Omental fat pad (tissue), 1 donor: ENCODE measurements at regions not wholly inside any gene's neighbourhood (a gene's known extent, or its start where the extent isn't known, plus 50 kb on each side); places are given as distances from the start of the nearest gene placed in this dataset.
A peak's percentile ranks its signal among the peaks of the same experiment; 100 is the strongest.
"Not testable (repeated sequence)": the region's sequence is repeated elsewhere in the genome, so short reads cannot be mapped to it uniquely, and the experiment has no call there.

Source experiments
- ATAC-seq: fragments of 150-250 bp; one replicate; pipeline ENCODE4 v1.9.1; 2016; ENCODE audit warnings: mild to moderate bottlenecking, moderate library complexity; ENCODE audit not compliant: low FRiP score
- DNase-seq: peaks from one replicate; pipeline ENCODE4 v3.0.0-alpha.2; 2019; ENCODE audit warnings: low spot score

DNA sequence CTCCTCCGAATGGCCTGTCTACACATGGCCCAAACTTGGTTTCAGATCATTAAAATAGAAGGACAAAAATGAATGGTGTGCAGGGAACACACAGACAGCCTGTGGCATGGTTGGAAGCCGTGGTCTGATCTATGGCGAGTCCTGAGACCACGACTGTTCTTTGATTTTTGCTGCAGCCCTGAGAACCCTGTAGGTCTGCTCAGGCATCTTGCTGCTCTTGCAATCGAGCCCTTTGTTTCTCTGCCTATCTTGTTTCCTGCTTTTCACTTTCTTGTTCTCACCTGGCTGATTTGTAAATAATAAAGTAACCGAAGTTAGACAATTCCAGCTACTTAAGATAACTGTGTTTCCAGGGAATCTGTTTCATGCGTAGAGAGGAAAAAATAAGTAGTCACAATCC is 54.1 kb upstream of the NBPF9 start:
- DNase-seq, ATAC-seq: not testable (repeated sequence)

DNA sequence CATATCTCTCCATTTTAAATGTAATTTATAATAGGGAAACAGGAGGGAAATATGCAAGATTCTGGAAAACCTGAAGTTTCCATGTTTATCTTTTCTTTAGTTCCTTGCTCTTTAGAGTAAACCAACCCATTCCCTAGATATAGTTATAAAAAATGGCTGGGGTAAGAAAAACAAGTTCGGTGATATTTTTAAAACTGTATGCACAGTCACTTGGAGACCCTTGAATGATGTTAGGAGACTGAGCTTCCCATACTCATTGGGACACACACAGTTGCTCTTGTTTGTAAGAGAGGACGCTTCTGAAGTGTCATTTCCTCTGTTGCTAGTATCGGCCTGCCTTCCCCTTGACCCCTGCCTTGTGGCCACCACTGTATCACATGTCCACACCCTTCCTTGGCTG is 55.0 kb upstream of the NBPF9 start:
- not testable (repeated sequence) for DNase-seq, ATAC-seq

DNA sequence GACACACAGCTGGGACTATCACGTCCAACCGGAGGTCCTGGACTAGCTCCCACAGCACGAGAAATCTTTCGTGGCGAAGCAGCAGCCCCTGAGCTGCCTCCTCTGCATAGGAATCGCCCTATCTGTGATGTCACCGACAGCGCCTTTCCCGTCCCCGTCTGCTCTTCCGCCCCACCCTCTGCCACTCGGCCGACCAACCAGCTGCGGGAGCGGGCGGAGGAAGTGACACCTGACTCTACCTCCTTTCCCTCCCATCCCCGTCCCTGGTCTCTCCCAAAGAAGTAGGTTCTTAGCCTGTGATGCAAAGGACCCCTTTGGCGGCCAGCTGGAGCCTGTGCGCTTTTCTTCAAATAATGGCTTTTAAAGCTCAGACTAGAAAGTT is 59.7 kb upstream of the NBPF9 start:
- DNase-seq = not testable (repeated sequence)
- peak; percentile 95 for ATAC-seq

DNA sequence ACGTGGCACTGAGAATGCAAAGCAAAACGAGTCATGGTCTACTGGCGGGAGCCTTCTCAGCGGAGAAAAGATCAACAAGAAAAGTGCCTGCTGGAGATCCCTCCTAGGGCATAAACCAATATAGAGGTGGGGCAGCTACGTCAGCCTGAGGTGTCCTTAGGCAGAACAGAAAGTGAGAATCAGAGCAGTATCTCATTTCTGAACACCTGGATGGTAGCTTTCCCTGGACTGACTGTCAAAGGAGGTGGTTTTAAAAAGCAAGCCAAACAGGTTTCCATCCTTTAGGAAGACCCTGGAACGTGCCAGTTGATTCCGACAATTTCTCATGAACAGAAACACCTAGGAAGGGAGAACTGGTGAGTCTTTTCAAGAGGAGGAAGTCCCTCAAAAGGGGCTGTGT is 71.4 kb upstream of the NBPF9 start:
- not testable (repeated sequence) for ATAC-seq, DNase-seq

DNA sequence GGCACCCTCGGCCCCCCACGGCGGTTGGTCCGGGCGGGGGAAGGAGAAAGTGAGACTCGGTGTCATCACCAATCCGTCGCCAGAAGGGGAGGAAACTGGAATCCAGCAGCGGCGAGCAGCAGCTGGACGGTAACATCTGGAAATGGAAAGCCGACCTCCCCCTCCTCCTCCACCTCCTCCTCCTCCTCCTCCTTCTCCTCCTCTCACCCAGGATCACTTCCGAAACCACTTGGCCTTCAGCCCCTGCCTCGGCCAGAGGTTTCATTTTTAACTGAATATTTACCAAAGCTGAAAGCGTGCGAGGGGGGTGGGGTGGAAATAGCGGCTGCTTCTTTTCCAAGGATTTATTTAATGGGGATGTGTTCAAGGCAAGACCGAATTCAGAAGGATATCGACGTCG is 72.5 kb upstream of the NBPF9 start:
- DNase-seq, ATAC-seq: not testable (repeated sequence)

DNA sequence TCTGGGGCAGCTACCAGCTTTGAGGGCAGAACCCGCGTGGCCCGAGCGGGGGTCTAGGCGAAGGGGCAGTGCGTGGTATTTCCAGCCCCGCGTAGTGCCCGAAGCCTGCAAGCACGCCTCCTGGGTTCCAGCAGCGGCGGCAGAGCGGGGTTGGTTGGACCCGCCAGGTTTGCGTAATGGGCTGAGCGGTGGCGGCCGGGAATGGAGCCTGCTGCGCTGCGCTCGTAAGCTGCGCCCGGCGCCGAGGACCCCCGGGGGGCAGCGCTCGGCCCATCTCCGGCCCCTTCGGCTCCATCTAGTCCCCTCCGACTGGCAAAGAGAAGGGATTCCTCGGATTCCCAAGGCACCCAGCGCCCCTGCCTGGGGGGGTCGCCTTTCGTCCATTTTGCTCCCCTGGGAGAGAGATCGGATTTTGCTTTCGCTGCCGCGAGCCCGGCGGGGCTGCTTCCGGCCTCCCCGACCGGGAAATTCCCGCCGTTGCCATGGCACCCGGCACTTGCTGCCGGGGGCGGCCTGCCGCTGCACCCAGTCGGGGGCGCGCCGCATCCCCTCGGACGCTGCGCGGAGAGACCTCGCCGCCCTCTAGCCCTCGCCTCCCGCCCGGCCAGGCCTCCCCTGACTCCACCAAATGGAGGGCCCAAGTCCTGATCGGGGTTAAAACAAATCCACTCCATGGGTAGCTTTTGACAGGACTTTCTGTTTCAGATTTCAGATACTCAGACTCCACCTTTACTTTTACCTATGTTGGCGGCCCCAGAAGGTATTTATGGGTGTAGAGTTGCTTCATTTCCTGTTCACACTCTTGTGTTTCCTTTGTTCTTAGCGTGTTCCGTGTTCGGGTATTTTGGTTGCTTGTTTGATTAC is 73.3 kb upstream of the NBPF9 start:
- ATAC-seq, DNase-seq: not testable (repeated sequence)

DNA sequence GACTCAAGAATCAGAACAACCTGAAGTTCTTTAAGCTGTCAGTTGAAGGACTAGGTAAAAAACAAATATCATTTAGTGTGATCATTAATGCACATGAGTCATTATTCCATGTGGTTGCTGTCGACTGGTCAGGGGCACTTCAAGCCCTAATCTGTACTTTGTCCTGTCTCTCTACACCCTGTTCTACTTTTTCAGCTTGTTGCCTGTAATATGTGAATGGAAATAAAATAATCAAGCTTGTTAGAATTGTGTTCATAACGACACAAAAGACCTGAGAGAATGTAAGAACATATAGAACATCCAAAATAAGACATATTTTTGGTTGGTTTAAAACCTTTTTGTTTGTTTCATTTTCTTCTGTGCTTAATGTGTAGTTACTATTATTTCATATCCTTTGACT is 87.4 kb upstream of the NBPF9 start:
- not testable (repeated sequence) for ATAC-seq, DNase-seq

DNA sequence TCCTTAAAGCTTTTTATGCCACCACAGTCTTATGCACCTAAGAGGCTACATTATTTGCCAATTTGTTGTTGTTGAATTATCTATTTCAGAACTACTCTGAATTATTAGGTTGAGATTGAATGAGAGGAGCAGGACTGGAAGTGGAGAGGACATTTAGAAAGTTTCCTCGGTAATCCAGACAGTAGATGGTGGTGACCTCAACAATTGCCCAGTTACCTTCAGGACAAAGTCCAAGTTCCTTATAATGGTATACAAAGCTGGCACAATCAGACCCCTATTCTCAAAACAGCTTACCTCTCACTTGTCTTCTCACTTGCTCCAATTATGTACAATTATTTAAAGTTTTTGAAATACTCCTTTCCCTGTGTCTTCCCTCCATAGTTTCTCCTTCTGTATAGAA is 93.3 kb upstream of the NBPF9 start:
- not testable (repeated sequence) for DNase-seq, ATAC-seq

DNA sequence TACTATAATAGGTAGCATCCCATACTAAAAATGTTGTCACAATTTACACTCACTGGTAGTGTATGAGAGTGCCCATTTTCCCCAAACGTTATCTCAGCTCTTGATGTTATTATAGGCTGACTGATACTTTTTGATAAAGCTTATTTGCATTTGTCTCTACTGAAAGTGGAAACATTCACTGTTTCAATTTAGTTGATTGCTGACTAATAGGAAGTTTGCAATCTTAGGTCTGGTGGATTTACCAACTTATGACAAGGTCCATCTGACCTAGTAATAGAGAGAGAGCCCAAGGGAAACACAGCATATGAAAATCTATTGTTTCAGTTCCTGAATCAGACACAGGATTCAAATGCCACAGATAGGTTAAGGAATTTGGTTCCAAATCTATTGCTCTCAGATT is 97.2 kb upstream of the NBPF9 start:
- DNase-seq, ATAC-seq: not testable (repeated sequence)

DNA sequence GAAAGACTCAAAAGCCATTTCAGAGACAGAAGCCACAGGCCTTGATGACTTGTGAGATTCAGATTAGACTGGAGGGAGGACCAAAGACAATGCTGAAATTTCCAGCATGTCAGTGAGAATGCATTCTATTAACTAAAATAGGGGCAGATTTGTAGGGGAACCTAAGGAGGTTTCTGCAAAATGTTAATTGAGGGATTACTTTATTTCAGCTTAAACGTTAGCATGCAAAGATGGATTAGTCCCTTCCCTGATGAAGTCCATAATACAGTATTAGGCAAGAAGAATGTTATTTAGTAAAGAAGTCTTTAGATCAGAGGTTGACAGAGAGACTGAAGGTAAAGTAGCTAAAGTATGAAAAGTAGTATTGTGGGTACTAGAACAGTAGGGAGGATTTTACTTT is 98.9 kb upstream of the NBPF9 start:
- ATAC-seq, DNase-seq: not testable (repeated sequence)

DNA sequence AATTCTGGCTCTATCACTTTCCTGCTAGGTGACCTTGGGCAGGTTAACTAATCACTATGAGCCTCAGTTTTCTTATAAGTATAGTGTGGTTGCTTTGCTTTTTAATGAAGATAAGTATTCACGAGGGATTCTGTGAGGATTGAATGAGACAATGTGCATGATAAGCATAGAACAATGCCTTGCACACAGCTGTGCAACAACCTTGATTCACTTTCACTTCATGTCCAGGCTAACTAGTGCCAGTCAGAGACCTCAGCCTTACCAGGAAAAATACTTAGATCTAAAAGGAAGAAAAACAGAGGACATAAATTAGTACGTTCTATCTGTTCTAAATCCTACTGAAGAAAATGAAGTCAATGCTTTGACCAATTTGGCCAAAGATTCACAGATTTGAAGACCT is 101.0 kb upstream of the NBPF9 start:
- ATAC-seq, DNase-seq: not testable (repeated sequence)

DNA sequence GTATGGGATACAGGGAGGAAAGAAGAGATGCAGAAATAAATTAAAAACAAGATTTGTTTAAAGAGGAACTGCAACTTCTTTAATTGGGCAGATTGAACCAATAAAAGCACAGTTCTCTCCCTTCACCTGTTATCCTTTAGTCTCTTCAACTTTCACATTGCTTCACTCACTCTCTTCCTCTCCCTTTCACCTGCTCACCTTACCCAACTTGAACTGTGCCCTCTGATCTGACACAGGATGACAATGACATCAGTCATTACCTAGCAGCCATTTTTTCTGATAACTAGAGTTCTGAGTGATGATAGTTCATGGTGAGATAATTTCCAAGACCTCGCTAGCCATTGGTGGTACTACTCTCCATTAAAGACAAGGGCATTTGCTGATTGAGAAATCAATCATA is 105.5 kb upstream of the NBPF9 start:
- ATAC-seq, DNase-seq: not testable (repeated sequence)

DNA sequence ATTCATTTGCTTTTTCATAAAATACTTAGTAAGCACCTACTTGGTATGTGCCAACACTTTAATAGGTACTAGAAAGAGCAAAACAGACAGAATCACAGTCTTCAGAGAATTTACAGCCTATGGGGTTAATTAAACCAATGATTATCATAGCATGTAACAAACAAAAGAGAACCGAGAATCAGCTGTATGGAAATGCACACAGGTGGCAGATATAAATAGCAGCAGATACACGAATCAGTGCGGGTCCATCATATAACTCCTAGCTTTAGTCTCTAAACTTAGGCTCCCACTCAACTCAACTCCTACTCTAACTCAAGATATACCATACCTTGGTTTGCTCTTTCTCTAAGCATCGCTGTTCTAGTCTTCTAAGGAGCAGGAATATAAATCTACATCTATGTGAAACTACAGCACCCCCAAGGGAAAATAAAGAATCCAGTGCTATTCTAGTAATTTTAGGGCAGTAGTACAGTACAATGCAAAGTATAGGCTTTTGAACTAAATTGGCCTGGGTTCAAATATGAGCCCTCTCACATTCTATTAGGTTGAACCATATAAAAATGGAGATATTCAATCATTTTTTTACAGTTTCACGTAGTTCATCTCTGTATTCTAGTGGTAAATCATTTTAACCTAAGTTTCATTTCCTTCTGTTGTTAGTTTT is 108.5 kb upstream of the NBPF9 start:
- ATAC-seq, DNase-seq: not testable (repeated sequence)

DNA sequence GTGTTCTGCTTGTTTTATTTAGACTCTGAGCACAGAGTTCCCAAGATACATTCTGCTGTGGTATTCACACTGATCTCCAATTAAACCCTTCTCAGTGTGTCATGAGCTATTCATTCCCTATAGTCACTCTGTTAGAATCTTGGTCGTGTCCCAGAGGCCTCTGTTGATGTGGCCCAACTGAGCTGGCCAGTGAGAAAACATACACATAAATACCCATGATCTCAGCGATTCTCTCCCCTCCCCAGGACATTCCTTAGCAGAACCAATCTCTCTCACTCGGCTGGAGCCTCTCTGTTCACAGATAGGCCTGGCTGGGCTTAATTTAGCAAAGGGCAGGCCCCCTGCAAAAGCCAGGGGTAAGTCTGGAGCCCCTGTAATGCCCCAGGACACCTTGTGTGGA is 109.6 kb upstream of the NBPF9 start:
- peak; percentile 59 for ATAC-seq
- not testable (repeated sequence) for DNase-seq

DNA sequence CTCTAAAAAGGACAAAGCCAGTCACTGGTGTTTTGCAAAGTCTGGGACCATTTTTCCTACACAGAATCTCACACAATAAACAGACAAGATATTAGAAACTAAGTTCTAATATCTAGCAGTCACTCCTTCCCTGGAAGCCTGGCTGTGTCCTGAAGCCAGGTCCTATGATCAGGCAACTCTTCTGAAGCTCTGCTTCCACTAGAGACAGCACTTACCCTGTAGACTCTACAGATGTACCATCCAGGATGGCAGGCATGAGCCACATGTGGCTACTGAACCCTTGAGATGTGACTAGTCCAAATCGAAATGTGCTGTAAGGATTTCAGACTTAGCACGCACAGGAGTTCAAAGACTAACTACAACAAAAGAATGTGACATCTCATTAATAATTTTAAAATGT is 110.3 kb upstream of the NBPF9 start:
- not testable (repeated sequence) for DNase-seq, ATAC-seq

DNA sequence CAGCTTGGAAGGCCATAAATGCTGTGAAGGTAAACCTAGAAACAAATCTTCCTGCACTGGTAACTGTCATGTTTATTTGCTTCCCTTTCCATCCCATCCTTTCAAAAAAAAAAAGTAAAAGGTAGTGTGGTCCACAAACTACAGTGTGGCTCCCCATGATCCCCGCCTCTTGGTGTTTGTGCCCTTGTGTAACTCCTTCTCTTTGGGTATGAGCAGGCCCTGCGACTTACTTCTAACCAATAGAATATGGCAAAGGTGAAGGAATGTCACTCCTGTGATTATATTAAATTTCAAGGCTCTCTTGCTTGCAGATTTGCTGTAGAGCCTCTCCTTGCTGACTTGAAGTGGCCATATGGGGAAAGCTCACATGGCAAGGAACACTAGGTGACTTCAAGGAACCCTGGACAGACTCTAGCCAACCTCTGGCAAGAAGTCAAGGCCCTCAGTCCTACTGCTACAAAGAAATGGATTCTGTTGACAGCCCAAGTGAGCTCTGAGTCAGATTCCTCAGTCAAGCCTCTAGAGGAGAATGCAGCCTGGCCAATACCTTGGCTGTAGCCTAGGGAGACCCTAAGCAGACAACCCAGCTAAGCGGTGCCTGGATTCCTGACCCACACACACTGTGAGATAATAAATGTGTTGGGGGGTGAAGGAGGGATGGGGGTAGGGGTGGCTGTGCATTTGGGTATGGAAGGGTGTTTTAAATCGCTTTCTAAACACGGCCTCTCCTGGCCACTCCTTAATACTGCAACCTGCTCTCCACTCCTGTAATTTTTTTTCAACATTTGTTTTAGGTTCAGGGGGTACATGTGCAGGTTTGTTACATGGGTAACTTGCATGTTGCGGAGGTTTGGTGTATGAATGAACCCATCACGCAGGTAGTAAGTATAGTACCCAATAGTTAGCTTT is 115.0 kb upstream of the NBPF9 start:
- not testable (repeated sequence) for ATAC-seq, DNase-seq

DNA sequence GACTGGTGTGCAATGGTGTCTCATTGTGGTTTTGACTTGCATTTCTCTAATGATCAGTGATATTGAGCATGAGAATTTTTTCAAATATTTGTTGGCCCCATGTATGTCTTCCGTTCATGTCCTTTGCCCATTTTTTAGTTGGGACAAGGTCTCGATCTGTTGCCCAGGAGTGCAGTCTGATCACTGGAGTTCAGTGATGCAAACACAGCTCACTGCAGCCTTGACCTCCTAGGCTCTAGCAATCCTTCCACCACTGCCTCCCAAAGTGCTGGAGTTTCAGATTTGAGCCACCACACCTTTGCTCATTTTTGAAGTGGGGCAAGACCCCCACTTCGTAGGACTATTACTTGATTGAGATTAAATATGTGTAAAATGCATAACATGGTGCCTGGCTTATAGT is 116.2 kb upstream of the NBPF9 start:
- ATAC-seq, DNase-seq: not testable (repeated sequence)

DNA sequence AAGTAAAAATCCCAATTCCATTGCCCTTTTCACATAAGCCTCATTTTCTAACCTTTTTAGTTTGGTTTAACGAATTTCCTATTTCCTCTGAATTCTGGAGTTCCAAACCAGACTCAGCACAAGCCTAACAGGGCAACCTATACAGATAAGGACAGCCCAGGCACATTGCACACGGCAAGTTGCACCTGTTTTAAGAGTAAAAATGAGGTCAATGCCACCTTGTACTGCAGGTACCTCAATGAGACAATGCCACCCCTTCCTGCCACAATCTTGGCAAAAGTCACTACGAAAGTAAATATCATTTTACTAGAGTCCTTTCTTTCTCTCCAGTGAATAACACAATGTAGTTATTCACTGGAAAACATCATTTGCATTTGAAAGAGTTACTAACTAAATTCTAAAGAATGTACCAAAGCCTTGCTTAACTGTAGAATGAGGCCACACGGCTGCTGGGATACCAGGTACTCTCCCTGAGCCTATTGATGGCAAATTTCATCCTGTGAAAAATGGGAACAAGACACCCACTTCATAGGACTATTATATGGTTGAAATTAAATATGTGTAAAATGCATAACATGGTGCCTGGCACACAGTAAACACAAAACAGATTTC is 117.2 kb upstream of the NBPF9 start:
- DNase-seq, ATAC-seq: not testable (repeated sequence)
